Panc1 (cell line): ENCODE measurements at regions not wholly inside any gene's neighbourhood (a gene's known extent, or its start where the extent isn't known, plus 50 kb on each side); places are given as distances from the start of the nearest gene placed in this dataset.

Experiments used
- CTCF ChIP-seq: fragments of 450-650 bp; IDR thresholded peaks from 2 replicates; pipeline ENCODE4 v1.5.1; 2017; ENCODE audit warnings: mild to moderate bottlenecking
- POLR2AphosphoS5 ChIP-seq: IDR thresholded peaks from 2 replicates; pipeline ENCODE4 v1.6.1; 2012; ENCODE audit warnings: mild to moderate bottlenecking, low read depth, low read length, moderate library complexity
- REST ChIP-seq, 2 experiments: IDR thresholded peaks; 2 replicates each; pipeline ENCODE4 v1.6.1; 2011 to 2012; ENCODE audit warnings: low read depth in 2 of 2, control low read depth in 1 of 2, low read length in 1 of 2, mild to moderate bottlenecking in 1 of 2, moderate library complexity in 1 of 2; ENCODE audit not compliant: insufficient read depth in 1 of 2
- SIN3A ChIP-seq: IDR thresholded peaks from 2 replicates; pipeline ENCODE4 v1.6.1; 2012; ENCODE audit warnings: low read depth, mild to moderate bottlenecking, low read length, moderate library complexity, borderline replicate concordance; ENCODE audit not compliant: insufficient read depth
- TCF7L2 ChIP-seq: IDR thresholded peaks from 2 replicates; pipeline ENCODE4 v1.6.1; 2011; ENCODE audit warnings: mild to moderate bottlenecking, low read depth, low read length, inconsistent platforms

GRCh38 chr22:22738959-22739585, 94.7 kb downstream of the GGTLC2 start:
- no peak for TF ChIP-seq CTCF
- TF ChIP-seq POLR2AphosphoS5: no peak
- no peak for TF ChIP-seq TCF7L2
- no peak for TF ChIP-seq REST (IDR thresholded peaks at IDR 0.05; ENCODE audit: insufficient read depth in 1 of 2, low read depth in 2 of 2, low read length in 1 of 2)
- no peak for TF ChIP-seq SIN3A
